Esophagus muscularis mucosa (tissue), 3 donors: ENCODE measurements at regions not wholly inside any gene's neighbourhood (a gene's known extent, or its start where the extent isn't known, plus 50 kb on each side); places are given as distances from the start of the nearest gene placed in this dataset.

Source experiments
- POLR2A ChIP-seq: fragments of 450-650 bp; IDR thresholded peaks from one replicate; pipeline ENCODE4 v1.6.1; 2017; ENCODE audit warnings: antibody characterized with exemption, moderate library complexity, mild to moderate bottlenecking, low read depth
- TF ChIP-seq, protein P1 (sequence below), 3 experiments: fragments of 200-600 bp in 2 of 3; fragments of 450-650 bp in 1 of 3; sonication (generic) in 2 of 3; IDR thresholded peaks; one replicate each; pipeline ENCODE4 v1.5.1; 2017 to 2019; ENCODE audit warnings: antibody characterized with exemption in 3 of 3, mild to moderate bottlenecking in 2 of 3, moderate library complexity in 1 of 3

DNA sequence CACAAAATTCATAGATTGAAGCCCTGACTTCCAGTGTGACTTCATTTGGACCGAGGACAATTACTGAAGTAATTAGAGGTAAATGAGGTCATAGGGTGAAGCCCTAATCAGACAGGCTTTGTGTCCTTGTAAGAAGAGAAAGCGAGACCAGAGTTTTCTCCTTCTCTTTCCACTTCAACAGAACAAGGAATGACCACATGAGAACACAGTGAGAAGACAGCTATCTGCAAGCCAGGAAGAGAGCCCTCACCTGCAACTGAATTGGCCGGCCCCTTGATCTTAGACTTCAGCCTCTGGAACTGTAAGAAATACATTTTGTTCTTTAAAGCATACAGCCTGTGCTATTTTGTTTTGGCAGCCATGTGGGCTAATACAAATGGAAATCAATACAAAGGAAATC lies 67.1 kb upstream of the PRKG2 start:
- TF ChIP-seq, protein P1, sequence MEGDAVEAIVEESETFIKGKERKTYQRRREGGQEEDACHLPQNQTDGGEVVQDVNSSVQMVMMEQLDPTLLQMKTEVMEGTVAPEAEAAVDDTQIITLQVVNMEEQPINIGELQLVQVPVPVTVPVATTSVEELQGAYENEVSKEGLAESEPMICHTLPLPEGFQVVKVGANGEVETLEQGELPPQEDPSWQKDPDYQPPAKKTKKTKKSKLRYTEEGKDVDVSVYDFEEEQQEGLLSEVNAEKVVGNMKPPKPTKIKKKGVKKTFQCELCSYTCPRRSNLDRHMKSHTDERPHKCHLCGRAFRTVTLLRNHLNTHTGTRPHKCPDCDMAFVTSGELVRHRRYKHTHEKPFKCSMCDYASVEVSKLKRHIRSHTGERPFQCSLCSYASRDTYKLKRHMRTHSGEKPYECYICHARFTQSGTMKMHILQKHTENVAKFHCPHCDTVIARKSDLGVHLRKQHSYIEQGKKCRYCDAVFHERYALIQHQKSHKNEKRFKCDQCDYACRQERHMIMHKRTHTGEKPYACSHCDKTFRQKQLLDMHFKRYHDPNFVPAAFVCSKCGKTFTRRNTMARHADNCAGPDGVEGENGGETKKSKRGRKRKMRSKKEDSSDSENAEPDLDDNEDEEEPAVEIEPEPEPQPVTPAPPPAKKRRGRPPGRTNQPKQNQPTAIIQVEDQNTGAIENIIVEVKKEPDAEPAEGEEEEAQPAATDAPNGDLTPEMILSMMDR (IDR thresholded peaks at IDR 0.05) = no peak
- TF ChIP-seq POLR2A = no peak
